ENCODE measurements at regions not wholly inside any gene's neighbourhood (a gene's known extent, or its start where the extent isn't known, plus 50 kb on each side); places are given as distances from the start of the nearest gene placed in this dataset.
"Not testable (repeated sequence)": the region's sequence is repeated elsewhere in the genome, so short reads cannot be mapped to it uniquely, and the experiment has no call there.

DNA sequence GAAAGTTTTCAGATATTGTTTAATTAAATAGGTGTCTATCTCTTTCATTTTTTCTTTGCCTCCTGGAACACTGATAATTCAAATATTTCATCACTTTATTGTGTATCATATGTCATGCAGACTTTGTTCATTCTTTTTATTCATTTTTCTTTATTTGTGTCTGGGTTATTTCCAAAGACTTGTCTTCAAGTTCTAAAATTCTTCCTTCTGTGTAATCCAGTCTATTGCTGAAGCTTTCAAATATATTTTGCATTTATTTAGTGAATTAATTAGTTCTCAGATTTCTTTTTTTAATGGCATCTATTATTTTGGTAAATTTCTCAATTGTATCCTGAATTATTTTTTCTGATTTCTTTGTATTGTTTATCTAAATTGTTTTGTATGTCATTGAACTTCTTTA is 70.1 kb downstream of the ZNF330 start:
- FAIRE-seq: no peak

DNA sequence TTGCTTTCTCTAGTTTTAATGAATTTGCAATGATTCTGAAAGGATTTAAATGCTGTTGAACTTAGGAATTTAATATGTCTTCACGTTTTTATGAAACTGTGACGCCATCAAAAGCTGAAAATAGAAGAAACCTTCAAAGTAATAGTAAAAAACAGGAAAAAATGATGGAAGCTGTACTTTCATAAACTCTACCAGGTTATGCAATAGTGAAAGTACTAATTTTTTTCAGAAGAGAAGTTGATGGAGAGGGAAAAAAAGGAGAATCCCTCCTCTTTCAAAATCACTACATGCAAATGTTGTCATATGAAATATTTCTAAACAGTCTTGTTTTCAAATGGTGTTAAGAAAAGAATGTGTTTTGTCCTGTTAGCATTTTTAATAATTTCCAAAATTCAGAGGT is 73.6 kb downstream of the ZNF330 start:
- FAIRE-seq: no peak

DNA sequence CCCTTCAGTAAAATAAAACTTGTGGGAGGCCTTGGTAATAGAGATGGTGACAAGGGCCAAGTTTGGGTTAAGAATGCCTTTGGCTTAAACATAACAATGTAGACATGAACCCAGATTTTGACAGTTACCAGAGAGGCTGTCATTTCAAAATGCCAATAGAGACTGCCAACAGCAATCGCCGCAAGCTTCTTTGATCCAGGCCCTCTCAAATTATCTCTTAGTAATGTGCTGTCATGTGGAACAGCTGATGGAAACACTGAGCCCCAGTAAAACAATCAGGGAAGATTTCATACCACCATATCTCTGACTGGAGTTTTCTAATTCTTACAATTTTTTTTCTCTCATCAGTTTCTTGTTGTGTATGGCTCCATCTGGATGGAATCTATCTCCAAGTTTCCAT is 80.5 kb downstream of the ZNF330 start:
- FAIRE-seq: no peak

DNA sequence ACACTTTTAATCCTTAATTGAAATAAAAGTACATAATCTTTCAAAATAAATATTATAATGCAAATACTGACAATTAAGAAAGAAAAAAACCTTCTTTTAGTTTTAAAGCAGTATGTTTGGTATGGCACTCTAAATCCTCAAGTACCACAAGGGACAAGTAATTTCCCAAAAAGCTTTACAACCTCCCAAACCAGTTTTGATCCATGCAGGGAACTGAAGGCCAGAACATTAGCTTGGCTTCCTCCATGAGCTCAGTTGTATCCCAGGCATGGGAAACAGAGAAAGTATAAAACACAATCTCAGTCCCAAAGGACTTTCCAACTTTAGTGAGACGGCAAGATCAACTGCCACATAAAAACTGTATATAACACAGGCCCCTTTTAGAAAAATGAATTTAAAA is 82.2 kb downstream of the ZNF330 start:
- no peak for FAIRE-seq

DNA sequence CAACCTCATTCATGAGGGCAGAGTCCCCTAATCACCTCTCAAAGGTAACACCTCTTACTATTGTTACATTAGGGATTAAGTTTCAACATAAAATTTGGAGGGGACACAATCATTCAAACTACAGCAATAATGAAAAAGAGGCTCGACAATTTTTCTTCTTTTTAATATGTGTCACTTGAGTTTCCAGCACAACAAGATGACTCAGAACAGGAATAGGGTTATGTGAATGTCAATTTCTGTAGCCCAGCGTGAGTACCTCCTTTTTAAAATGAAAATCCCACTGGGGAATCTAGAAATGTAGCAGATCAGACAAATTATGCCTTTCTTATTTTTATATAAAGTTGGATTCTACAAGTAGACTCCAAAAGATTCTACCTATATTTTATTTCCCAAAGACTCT is 83.7 kb downstream of the ZNF330 start:
- no peak for FAIRE-seq

DNA sequence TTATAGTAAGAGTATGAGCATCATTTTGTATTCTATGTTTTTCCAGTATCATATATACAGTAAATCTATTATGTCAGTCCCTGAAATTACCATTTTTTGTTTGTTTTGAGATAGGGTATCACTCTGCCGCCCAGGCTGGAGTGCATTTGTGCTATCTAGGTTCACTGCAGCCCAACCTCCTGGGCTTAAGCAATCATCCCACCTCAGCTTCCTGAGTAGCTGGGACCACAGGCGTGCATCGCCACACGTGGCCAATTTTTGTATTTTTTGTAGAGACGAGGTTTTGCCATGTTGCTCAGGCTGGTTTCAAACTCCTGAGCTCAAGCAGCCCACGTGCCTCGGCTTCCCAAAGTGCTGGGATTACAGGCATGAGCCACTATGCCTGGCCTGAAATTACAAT is 85.6 kb downstream of the ZNF330 start:
- no peak for FAIRE-seq

DNA sequence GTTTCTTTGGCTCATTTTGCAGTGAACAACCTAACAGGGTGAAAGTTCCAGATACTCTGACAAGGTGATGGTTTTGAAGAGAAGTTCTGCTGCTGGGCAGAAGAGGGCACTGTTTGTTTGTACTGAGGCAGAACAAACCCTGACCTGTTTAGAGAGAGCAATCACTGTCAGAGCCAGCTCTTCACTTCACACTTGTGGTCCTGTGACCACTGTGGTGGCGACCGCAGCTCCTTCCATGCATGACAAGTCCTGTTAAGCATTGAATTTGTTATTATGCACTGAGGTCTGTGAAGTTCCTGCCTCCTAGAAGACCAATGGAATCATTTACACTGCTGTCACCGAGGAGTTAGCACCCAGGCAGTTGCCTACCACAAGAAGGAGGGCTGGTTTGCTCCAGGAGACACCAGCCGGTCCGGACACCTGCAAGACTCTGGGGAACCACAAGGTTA is 86.6 kb downstream of the ZNF330 start:
- FAIRE-seq: peak; percentile 89

DNA sequence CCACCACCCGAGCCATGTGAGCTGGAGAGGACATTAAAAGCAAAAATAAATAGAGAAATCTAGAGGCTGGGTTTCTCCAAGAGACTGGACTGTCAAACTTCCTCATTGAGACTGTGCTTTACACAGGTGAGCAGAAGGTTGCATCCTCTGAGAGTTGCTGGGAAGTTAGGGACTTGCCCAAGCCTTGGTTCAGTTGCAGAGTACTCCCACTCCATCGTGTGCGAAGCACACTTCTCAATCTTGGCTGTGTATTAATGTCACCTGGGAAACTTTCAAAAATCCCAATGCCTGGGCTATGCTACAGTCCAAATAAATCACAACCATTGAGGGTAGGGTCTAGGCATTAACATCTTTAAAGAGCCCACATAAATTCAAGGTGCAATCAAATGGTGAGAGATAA is 89.2 kb downstream of the ZNF330 start:
- no peak for FAIRE-seq

DNA sequence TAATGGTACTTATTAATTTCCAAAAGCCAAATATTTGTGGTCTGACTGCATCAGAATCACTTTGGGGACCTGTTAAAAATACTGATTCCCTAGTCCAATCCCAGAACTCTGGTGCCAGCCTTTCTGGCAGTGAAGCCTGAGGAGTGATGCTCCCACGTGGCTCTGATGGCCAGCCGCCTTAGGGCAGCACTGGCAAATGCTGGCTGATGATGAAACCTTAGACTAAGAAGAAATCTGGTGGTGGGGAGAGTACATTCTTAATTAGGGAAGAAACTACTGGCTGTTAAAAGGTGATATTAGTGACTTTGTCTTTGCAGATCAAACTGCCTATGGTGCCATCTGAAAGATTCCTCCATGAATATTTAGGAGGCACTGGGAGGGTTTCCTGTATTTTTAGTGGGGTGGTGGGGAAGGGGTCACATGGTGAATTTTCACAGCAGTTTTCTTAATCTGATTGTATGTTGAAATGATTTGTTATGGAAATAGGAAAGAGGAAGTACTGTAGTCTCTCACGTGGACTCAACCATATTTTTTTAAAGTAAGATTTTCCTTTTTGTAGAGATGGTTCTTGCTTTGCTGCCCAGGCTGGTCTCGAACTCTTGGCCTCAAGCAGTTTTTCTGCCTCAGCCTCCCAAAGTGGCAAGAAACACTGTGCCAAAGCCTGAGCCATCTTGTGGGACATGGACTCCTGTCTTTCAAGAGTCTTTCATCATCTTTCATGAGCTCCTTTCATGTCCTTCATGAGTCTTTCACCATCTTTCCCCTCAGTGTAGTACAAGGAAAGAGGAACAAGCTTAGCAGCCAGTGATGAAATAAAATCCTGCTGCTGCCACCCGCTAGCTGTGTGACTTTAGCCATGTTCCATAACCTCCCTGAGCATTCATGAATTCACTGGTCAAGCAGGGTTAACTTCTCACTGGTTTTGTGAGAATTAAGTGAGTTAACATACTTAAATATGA is 90.8 kb downstream of the ZNF330 start:
- no peak for FAIRE-seq

DNA sequence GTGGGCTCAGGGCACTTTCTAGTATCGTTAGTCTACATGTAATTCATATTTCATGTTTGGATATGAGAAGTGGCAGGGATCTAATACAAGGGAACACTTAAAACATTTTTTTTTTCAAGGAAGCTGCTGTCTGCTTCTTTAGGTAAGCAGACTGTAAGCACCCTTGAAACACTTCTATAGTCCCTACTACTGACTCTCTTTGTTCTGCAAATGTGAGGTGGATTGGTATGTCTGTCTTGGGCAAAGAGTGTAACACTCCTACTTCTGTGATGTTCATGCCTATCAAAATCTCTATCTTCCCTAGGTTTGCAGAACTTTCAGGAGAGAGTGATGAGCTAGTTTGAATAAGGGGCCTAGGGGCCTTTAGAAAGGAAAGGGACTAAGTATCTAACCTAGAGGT is 93.9 kb downstream of the ZNF330 start:
- no peak for FAIRE-seq

DNA sequence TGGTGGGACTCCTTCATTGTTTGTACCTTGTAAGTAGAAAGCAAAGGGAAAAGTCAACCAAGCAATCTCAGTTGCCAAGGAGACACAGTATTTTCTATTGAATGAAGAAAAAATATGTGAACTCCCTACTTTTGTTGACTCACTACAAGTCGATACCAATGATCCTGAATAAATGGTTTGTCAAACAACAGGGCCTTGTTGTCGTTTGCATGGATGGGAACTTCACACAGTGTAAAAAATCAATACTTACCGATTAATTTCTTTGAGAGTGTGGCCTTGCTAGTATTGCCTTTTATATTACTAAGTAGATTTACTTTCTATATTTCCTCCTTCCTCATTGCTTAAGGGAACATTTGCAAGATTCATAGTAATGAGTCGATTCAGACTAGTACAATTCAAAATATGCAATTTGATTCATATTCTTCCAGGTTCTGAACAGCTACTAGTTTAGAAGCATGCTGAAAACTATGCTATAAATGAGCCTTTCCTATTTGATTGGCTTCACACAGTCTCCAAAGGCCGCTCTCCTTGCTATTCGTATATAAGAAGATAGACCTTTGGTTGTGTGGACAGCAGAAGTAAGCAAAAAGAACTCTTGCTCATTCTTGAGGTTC is 108.0 kb downstream of the ZNF330 start:
- FAIRE-seq: no peak

DNA sequence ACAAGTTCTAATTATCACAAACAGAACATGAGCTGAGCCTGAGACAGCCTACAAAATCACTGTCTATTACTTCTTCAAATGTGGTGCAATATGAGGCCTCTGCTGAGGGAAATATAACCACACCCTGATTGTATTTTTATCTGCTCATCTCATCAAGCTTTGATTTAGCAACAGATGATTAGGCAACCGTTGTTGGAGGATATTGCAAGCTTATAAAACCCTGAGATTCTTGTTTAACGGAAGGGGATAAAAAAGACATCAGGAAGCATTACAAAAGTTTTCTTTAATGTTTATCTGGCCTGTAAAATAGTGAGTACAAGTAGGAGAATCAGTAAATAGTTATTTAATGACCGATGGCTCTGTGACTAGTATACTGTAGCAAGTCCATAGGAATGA is 108.5 kb downstream of the ZNF330 start:
- FAIRE-seq: no peak

DNA sequence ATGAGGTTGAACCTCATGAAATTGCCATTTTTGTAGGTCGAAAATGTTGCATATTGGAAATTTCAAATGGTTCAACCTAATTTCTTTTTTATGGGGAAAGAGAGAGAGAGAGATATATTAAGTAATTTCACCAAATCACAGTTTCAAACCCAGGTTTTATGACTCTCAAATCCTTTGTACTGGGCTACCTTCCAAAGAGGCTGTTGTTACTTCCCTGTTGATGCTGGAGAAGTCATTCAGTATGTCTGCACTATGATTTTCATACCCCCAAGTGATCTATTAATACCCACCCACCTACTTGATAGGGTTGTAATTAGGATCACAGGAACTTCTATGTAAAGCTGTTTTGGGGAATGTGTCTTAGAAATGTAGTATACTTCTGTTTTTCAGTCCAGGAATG is 109.9 kb downstream of the ZNF330 start:
- no peak for FAIRE-seq

DNA sequence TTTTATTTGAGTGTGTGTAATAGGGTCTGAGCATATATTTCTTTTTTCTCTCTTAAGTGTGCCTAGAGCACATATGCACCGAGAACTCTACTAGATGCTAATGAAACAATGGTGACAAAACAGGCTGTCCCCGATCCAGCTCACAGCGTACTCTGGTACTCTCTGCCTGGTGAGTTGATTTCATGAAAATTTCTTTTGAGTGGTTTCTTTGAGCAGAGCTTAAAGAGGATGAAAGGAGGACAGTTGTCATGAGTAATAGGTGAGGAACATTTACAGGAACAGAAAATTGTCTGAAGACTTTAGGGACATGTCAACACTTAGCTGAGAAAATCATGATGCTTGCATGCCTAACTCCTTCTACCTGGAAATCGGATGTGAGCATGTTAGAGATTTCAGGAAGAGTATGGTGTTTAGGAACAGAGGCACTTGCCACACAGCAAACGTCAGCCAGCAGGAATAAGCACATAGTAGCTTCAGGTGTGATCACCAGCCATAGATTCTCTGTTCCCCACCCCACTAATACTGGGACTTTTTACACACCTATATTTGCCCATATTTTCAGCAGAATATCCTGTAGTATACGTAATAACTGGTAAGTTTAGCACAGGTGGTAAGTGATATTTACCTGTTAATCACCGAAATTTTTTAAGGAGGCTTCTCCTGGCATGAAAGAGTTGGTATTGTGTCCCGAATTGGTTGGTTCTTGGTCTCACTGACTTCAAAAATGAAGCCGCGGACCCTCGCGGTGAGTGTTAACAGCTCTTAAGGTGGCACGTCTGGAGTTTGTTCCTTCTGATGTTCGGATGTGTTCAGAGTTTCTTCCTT is 111.1 kb downstream of the ZNF330 start:
- no peak for FAIRE-seq

DNA sequence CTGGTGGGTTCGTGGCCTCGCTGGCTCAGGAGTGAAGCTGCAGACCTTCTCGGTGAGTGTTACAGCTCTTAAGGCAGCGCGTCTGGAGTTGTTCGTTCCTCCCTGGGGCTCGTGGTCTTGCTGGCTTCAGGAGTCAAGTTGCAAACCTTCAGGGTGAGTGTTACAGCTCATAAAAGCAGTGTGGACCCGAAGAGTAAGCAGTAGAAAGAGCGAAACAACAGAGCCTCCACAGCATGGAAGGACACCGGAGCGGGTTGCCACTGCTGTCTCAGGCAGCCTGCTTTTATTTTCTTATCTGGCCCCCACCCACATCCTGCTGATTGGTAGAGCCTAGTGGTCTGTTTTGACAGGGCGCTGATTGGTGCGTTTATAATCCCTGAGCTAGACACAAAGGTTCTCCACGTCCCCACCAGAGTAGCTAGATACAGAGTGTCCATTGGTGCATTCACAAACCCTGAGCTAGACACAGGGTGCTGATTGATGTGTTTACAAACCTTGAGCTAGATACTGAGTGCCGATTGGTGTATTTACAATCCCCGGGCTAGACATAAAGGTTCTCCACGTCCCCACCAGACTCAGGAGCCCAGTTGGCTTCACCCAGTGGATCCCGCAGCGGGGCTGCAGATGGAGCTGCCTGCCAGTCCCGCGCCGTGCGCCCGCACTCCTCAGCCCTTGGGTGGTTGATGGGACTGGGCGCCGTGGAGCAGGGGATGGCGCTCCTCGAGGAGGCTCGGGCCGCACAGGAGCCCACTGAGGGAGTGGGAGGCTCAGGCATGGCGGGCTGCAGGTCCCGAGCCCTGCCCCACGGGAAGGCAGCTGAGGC is 111.9 kb downstream of the ZNF330 start:
- FAIRE-seq: not testable (repeated sequence)

DNA sequence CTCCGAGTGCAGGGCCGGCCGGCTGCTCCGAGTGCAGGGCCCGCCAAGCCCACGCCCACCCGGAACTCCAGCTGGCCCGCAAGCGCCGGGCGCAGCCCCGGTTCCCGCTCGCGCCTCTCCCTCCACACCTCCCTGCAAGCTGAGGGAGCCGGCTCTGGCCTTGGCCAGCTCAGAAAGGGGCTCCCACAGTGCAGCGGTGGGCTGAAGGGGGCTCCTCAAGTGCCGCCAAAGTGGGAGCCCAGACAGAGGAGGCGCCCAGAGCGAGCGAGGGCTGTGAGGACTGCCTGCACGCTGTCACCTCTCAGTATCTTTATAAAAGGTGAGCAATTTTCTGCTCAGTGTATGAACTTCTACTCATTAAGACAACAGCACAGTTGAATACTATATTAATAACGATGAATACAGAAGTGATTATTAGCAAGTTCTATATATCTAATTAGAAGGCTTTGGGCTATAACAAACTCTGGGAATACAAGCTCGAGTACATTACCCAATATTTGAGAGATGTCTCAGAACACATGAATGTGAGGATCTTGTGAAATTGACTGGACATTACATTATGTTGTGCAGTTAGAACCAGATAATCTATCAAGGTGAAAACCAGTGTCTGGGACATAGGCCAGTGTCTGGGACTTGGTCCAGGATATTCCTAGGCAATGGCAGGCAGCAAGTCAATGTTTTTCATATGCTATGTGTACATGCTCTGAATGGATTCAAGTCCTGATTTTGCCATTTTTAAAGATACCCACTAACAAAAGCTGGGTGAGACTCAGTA is 112.9 kb downstream of the ZNF330 start:
- FAIRE-seq: not testable (repeated sequence)

DNA sequence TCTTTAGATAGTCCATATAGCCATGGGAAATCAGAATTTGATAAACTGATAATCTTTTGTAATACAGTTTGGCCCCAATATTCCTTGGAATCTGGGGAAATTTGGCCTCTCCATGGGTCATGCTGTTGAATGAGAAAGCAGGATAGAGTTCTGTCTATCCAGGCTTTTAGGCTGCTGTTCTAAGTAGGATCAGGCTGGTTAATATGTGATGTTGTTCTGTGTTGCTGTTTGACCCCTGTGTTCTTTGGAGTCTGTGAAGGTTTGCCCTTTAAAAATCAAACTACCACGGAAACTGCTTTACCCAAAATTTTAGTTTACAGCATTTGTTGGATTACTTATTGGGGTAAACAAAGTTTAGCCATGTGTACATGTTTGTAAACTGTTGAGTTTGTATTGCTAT is 114.5 kb downstream of the ZNF330 start:
- FAIRE-seq: no peak

DNA sequence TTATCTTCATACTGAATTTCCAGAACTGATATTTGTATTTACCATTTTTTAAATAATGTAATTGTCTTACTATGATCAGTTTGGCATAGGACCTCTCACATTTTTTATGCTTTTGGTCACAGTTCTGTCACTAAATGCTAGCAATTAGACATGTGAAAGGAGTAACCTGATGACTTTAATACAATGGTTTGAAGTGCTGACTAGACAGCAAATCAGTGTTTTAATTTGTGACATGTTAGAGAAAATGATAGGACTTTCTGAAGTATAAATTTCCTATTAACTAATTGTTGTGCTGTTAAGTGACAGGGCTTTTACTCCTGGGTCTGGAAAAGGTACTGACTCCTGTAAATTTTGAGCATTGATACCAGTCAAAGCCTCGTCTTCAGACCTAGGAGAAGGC is 117.5 kb downstream of the ZNF330 start:
- FAIRE-seq: no peak

DNA sequence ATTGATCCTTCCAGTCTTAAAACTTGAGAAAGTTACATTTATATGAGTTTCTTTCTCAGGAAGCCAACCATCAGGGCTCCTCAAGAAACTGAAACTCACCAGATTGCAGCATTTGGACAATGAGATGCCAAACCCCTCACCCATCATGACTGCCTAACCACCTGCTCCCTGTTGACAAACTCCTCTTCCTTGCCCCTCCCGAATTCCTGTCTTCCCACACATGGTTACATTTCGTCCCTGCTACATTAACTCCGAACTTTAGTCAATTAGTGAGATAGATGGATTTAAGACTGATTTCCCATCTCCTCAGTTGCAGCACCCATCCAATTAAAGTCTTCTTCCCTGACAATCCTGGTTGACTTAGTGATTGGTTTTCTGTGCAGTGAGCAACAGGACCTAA is 118.7 kb downstream of the ZNF330 start:
- no peak for FAIRE-seq

DNA sequence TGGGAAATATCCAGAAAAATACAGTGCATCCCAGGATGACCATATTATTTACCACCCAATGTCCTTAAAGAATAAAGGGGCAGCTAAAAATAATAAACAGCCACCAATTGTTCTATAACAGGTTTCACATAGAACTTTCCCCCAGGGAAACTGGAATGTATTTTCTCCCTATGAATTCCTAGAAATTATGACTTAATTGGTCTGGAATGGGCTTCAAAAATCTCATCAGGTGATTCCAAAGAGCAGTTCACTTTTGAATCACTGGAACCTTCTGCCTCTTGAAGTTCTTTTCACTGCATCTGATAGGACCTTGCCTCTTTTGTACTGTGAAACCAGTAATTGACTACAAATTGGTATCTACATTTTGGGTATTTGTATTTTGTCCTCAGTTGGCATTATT is 119.3 kb downstream of the ZNF330 start:
- FAIRE-seq: no peak

DNA sequence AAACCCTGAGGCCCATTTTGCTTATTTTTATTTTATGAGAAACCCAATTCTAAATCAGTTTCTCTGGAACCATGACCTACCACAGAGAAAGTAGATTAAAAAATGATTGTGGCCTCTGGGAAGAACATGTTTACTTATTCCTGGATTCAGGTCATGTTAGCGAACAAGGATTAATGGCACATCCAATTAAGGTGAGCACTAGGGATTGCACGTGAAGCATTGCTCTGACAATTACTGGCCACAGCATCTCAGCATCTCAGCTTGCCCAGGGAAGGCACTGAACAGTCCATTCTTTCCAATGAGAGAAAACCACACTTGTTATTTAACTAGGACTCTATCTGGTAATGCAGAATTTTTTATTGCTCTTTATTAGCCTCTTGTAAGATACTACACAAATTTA is 119.8 kb downstream of the ZNF330 start:
- FAIRE-seq: no peak

DNA sequence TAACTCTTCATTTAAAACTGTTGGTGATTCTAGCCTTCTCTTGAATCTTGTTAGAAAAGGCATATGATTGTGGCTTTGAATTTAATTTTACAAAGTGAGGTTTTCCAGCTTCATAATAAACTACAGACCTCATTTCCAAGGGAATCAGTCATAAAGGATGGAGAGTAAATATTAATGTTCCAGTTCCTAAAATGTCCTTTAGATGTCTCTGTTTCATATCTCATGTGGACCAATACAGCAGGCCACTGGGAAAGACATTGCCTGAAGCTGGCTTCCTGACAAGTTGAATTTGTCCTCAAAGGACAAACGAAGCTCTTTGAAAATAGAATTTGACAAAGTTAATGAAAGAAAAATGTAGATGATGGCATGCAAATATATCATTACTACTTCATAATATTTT is 125.4 kb downstream of the ZNF330 start:
- peak; percentile 99 for FAIRE-seq

Measured in islet of Langerhans (tissue), 1 donor.